Ovary (tissue), 7 donors: ENCODE measurements at regions not wholly inside any gene's neighbourhood (a gene's known extent, or its start where the extent isn't known, plus 50 kb on each side); places are given as distances from the start of the nearest gene placed in this dataset.

Experiments used
- DNase-seq, 5 donors: peaks; one replicate each; pipeline ENCODE4 v3.0.0-alpha.2; 2019 to 2020
- H3K27ac ChIP-seq, 2 donors: fragments of 200-600 bp; one replicate each; pipeline versions ENCODE4 v1.5.1 to v1.8.0; 2019 to 2022
- H3K27me3 ChIP-seq: fragments of 200-600 bp; one replicate; pipeline ENCODE4 v1.8.0; 2022
- H3K36me3 ChIP-seq: fragments of 200-600 bp; sonication (generic); one replicate; pipeline ENCODE4 v1.5.1; 2019
- H3K4me1 ChIP-seq: one replicate; pipeline ENCODE4 v1.8.1; 2013; ENCODE audit warnings: mild to moderate bottlenecking, moderate library complexity; ENCODE audit not compliant: insufficient read depth
- H3K4me3 ChIP-seq: fragments of 200-600 bp; sonication (generic); one replicate; pipeline ENCODE4 v1.5.1; 2017
- H3K9me3 ChIP-seq, 2 donors: fragments of 200-600 bp in 1 of 2; sonication (generic) in 1 of 2; one replicate each; pipeline versions ENCODE4 v1.5.1 to v1.8.1; 2013 to 2019; ENCODE audit warnings: mild to moderate bottlenecking in 1 of 2, moderate library complexity in 1 of 2
- EP300 ChIP-seq: sonication (generic); formaldehyde crosslinking; IDR thresholded peaks from one replicate; pipeline ENCODE4 v1.6.1; 2017; ENCODE audit warnings: antibody characterized with exemption
- POLR2A ChIP-seq: fragments of 450-650 bp; IDR thresholded peaks from one replicate; pipeline ENCODE4 v1.6.1; 2017; ENCODE audit warnings: antibody characterized with exemption, mild to moderate bottlenecking, moderate library complexity
- WGBS, 3 donors: extraction: QIAGEN DNeasy Blood & Tissue Kit in 1 of 3; methylation state at CpG; one replicate each; pipeline versions ENCODE4 v1.1.5 to v1.1.7; 2013 to 2017; 5-methylcytosine and 5-hydroxymethylcytosine counted together
- intact Hi-C, 4 donors: fragments of 100-400 bp; cut with DNase I; formaldehyde crosslinking; loops; one replicate each; pipeline versions ENCODE4 v1.11.0 to v1.15.1; 2022 to 2023
- TF ChIP-seq, protein P1 (sequence below), 3 donors: fragments of 450-650 bp in 2 of 3; fragments of 200-600 bp in 1 of 3; IDR thresholded peaks; one replicate each; pipeline versions ENCODE4 v1.5.1 to v1.8.0; 2016 to 2022; ENCODE audit warnings: antibody characterized with exemption in 3 of 3, mild to moderate bottlenecking in 1 of 3
- donor health status: DM: no; HTN: no; CAD: no; lungs with moderate emphysema.
- donor health status: DM: no; HTN: no; CAD: no.
- donor health status: Bipolar disorder and iron deficiency.
- donor health status: DM: no; HTN: no; CAD: no.
- donor health status: DM: yes; HTN: yes; CAD: no.

DNA sequence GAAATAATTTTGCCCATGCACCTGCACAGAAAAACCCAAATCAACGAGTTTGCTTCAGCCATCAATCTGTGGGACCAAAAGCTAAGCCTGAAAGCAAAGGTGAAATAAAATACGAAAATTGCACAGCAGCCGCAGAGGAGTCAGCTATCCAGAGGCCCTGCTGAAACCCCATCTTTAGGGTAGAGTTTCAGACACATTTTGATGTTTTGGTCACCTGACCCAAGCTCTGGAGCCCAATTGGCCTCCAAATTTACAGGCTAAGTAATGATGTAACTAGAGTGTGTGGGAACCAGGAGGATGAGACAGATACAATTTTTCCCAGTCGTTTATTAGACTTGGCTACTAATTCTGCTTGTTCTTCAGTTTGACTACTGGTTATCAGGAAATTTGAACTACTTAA lies 308.6 kb upstream of the ATP11B start:
- Histone ChIP-seq H3K27me3 (no peaks in the 10 kb centered on the region), H3K36me3 (no peaks in the 10 kb centered on the region), H3K4me1 (no peaks in the 10 kb centered on the region), H3K9me3 (no peaks in the 10 kb centered on the region), H3K4me3 (no peak overlapping the region), H3K27ac (no peak overlapping the region)
- DNase-seq = no peak
- 68 to 71% (median 70%) methylated on average over 4 of the region's 4 CpGs for WGBS, 3 donors
- intact Hi-C loops = no loop called here
- no peak for TF ChIP-seq POLR2A
- TF ChIP-seq EP300 = no peak
- TF ChIP-seq, protein P1, sequence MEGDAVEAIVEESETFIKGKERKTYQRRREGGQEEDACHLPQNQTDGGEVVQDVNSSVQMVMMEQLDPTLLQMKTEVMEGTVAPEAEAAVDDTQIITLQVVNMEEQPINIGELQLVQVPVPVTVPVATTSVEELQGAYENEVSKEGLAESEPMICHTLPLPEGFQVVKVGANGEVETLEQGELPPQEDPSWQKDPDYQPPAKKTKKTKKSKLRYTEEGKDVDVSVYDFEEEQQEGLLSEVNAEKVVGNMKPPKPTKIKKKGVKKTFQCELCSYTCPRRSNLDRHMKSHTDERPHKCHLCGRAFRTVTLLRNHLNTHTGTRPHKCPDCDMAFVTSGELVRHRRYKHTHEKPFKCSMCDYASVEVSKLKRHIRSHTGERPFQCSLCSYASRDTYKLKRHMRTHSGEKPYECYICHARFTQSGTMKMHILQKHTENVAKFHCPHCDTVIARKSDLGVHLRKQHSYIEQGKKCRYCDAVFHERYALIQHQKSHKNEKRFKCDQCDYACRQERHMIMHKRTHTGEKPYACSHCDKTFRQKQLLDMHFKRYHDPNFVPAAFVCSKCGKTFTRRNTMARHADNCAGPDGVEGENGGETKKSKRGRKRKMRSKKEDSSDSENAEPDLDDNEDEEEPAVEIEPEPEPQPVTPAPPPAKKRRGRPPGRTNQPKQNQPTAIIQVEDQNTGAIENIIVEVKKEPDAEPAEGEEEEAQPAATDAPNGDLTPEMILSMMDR (IDR thresholded peaks at IDR 0.05) = no peak

DNA sequence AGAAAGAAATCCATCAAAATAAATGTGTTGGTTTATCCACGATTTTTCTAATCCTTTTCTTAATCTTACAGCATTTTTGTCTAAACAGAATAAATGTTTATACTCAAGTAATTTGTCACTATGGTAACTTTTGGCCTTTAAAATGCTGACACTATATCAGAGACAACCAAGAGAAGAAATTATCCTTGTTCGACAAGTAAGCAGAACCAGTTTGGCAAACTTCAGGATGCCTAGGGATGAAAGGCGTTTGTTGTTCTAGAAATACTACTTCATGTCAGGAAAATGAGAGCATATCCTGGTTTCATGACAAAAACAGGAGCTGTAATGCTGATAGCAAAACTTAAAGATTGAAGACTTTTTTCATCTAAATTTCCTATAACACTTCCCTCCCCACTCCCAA lies 308.0 kb upstream of the ATP11B start:
- intact Hi-C loops = no loop called here
- Histone ChIP-seq H3K27ac (no peak overlapping the region), H3K4me1 (no peaks in the 10 kb centered on the region), H3K36me3 (no peaks in the 10 kb centered on the region), H3K27me3 (no peaks in the 10 kb centered on the region), H3K9me3 (no peaks in the 10 kb centered on the region), H3K4me3 (no peak overlapping the region)
- 26 to 35% (median 32%) methylated on average over 3 of the region's 3 CpGs for WGBS, 3 donors
- TF ChIP-seq POLR2A (no peak), EP300 (no peak)
- TF ChIP-seq, protein P1 (IDR thresholded peaks at IDR 0.05) = no peak
- DNase-seq = no peak

DNA sequence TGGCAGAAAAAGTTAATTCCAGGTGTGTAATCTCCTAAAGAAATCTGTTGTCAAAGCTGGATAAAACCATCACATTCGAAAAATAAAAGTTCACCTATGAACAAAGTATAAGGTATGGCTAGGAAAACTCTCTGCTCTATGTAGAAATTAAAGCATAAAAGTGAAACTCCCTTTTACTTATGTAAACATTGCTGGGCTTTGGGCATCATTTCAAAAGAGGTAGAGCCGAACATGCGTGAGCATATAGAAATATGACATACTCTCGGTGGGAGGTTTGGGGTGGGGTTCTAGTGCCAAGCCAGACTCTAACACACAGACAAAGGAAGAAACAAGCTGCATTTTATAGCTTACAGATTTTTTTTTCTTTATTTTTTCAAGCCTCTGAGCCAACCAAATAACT lies 306.8 kb upstream of the ATP11B start:
- intact Hi-C loops = no loop called here
- no peak for TF ChIP-seq EP300
- TF ChIP-seq POLR2A = no peak
- TF ChIP-seq, protein P1 (IDR thresholded peaks at IDR 0.05) = no peak
- Histone ChIP-seq H3K27ac (no peak overlapping the region), H3K4me3 (no peak overlapping the region), H3K9me3 (no peaks in the 10 kb centered on the region), H3K27me3 (no peaks in the 10 kb centered on the region), H3K36me3 (no peaks in the 10 kb centered on the region), H3K4me1 (no peaks in the 10 kb centered on the region)
- WGBS, 3 donors = 4 to 18% (median 13%) methylated on average over 4 of the region's 4 CpGs
- DNase-seq = no peak

DNA sequence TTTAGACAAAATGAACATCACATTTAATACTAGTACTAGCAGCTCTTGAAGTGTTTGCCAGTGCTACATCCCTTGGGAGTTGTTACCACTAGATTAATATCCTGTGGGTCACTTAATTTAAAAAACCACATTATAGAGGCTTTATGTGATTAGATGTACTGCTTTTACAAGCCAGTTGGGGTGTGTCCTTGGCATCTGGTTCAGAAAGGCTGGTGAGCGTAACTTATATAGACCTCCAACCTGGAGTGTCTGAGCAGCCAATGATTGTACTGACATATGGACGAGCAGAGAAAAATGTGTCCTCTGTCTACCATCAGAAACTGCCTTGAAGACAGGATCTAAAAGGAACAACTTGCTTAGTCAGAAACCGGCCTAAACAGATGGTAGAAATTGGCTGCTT lies 306.2 kb upstream of the ATP11B start:
- Histone ChIP-seq H3K4me3 (no peak overlapping the region), H3K9me3 (no peaks in the 10 kb centered on the region), H3K4me1 (no peaks in the 10 kb centered on the region), H3K27ac (no peak overlapping the region), H3K27me3 (no peaks in the 10 kb centered on the region), H3K36me3 (no peaks in the 10 kb centered on the region)
- WGBS, 3 donors = 57 to 68% (median 65%) methylated on average over 3 of the region's 3 CpGs
- no peak for TF ChIP-seq POLR2A
- TF ChIP-seq EP300 = no peak
- TF ChIP-seq, protein P1 (IDR thresholded peaks at IDR 0.05) = no peak
- intact Hi-C loops = no loop called here
- no peak for DNase-seq

DNA sequence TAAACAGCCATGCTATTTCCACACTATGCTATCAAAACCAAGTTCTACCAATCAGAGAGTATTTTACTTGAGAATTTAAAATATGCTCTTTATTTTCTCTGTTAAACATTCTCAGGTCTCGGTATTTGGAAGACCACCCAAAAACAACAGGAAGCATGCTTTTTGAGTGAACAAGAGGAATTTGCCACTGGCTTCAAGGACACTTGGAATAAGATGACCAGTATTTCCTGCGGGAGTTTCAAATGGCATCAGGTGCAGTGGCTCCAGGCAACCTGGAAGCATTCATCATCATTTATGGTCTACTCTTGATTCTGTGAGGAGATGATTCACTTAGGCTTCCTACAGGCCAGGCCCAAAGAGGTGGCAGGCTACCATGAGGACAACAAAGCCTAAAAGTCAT lies 305.7 kb upstream of the ATP11B start:
- no peak for DNase-seq
- Histone ChIP-seq H3K4me3 (no peak overlapping the region), H3K27me3 (no peaks in the 10 kb centered on the region), H3K4me1 (no peaks in the 10 kb centered on the region), H3K9me3 (no peaks in the 10 kb centered on the region), H3K36me3 (no peaks in the 10 kb centered on the region), H3K27ac (no peak overlapping the region)
- intact Hi-C loops = no loop called here
- 30 to 56% (median 49%) methylated on average over 2 of the region's 2 CpGs for WGBS, 3 donors
- TF ChIP-seq EP300 = no peak
- TF ChIP-seq, protein P1 (IDR thresholded peaks at IDR 0.05) = no peak
- no peak for TF ChIP-seq POLR2A
